Left lung (tissue), 4 donors: ENCODE measurements at regions not wholly inside any gene's neighbourhood (a gene's known extent, or its start where the extent isn't known, plus 50 kb on each side); places are given as distances from the start of the nearest gene placed in this dataset.

Experiments used
- ATAC-seq: fragments of 200-7000 bp; cut with Tn5 transposase; one replicate; pipeline ENCODE4 v1.9.1; 2020; ENCODE audit warnings: moderate library complexity
- DNase-seq, 4 donors: peaks; one replicate each; pipeline ENCODE4 v3.0.0-alpha.2; 2013 to 2020
- H3K27ac ChIP-seq, 2 donors: fragments of 200-600 bp; sonication (generic) in 1 of 2; one replicate each; pipeline versions ENCODE4 v1.5.0 to v1.8.0; 2020 to 2021
- H3K27me3 ChIP-seq, 2 donors: fragments of 200-600 bp; sonication (generic) in 1 of 2; one replicate each; pipeline versions ENCODE4 v1.5.0 to v1.8.0; 2020 to 2021
- H3K36me3 ChIP-seq, 2 donors: fragments of 200-600 bp; sonication (generic) in 1 of 2; one replicate each; pipeline versions ENCODE4 v1.5.0 to v1.8.0; 2020 to 2021
- H3K4me1 ChIP-seq, 2 donors: fragments of 200-600 bp; one replicate each; pipeline ENCODE4 v1.8.0; 2021
- H3K4me3 ChIP-seq, 2 donors: fragments of 200-600 bp; sonication (generic) in 1 of 2; one replicate each; pipeline versions ENCODE4 v1.5.0 to v1.8.0; 2020 to 2021; ENCODE audit warnings: mild to moderate bottlenecking in 1 of 2
- H3K9me3 ChIP-seq, 2 donors: fragments of 200-600 bp; sonication (generic) in 1 of 2; one replicate each; pipeline versions ENCODE4 v1.5.0 to v1.8.0; 2020 to 2021
- intact Hi-C, 2 donors: fragments of 100-400 bp; cut with DNase I; formaldehyde crosslinking; loops; one replicate each; pipeline versions ENCODE4 v1.11.2 to v1.14.2; 2022
- TF ChIP-seq, protein P1 (sequence below), 2 donors: fragments of 200-600 bp; sonication (generic) in 1 of 2; IDR thresholded peaks; one replicate each; pipeline versions ENCODE4 v1.5.0 to v1.8.0; 2021; ENCODE audit warnings: antibody characterized with exemption in 2 of 2
- donor health status: DM: no; HTN: yes; CAD: no.
- donor health status: DM: no; HTN: no; CAD: no.

- H3K4me3 ChIP-seq, result no peak overlapping the region
- ATAC-seq (no peak), DNase-seq (no peak)
- H3K9me3 ChIP-seq, result no peaks in the 10 kb centered on the region
- H3K27ac ChIP-seq, result no peak overlapping the region
- intact Hi-C loops, result no loop called here
- no peaks in the 10 kb centered on the region for H3K36me3 ChIP-seq
- peaks cover 0 to 20% of the 10 kb centered on the region in 2 donors for H3K4me1 ChIP-seq
- TF ChIP-seq, protein P1, sequence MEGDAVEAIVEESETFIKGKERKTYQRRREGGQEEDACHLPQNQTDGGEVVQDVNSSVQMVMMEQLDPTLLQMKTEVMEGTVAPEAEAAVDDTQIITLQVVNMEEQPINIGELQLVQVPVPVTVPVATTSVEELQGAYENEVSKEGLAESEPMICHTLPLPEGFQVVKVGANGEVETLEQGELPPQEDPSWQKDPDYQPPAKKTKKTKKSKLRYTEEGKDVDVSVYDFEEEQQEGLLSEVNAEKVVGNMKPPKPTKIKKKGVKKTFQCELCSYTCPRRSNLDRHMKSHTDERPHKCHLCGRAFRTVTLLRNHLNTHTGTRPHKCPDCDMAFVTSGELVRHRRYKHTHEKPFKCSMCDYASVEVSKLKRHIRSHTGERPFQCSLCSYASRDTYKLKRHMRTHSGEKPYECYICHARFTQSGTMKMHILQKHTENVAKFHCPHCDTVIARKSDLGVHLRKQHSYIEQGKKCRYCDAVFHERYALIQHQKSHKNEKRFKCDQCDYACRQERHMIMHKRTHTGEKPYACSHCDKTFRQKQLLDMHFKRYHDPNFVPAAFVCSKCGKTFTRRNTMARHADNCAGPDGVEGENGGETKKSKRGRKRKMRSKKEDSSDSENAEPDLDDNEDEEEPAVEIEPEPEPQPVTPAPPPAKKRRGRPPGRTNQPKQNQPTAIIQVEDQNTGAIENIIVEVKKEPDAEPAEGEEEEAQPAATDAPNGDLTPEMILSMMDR (IDR thresholded peaks at IDR 0.05), result no peak
- H3K27me3 ChIP-seq, result no peaks in the 10 kb centered on the region
These were observed 70.0 kb upstream of the TOP1 start for GRCh38 chr20:40958598-40958997.

- H3K9me3 ChIP-seq, result no peaks in the 10 kb centered on the region
- ATAC-seq (no peak), DNase-seq (no peak)
- no peaks in the 10 kb centered on the region for H3K36me3 ChIP-seq
- H3K27ac ChIP-seq, result no peak overlapping the region
- peaks cover 0 to 20% of the 10 kb centered on the region in 2 donors for H3K4me1 ChIP-seq
- H3K27me3 ChIP-seq, result no peaks in the 10 kb centered on the region
- H3K4me3 ChIP-seq, result no peak overlapping the region
- intact Hi-C loops, result no loop called here
- TF ChIP-seq, protein P1 (IDR thresholded peaks at IDR 0.05), result no peak
These were observed 69.1 kb upstream of the TOP1 start for GRCh38 chr20:40959325-40960092.

GRCh38 chr20:40960101-40960500 lies 68.5 kb upstream of the TOP1 start:
- Histone ChIP-seq H3K27me3 (no peaks in the 10 kb centered on the region), H3K36me3 (no peaks in the 10 kb centered on the region), H3K9me3 (no peaks in the 10 kb centered on the region), H3K4me1 (peaks cover 0 to 20% of the 10 kb centered on the region in 2 donors), H3K4me3 (no peak overlapping the region), H3K27ac (no peak overlapping the region)
- TF ChIP-seq, protein P1 (IDR thresholded peaks at IDR 0.05), result no peak
- ATAC-seq, result no peak
- intact Hi-C loops, result no loop called here
- no peak for DNase-seq

DNA sequence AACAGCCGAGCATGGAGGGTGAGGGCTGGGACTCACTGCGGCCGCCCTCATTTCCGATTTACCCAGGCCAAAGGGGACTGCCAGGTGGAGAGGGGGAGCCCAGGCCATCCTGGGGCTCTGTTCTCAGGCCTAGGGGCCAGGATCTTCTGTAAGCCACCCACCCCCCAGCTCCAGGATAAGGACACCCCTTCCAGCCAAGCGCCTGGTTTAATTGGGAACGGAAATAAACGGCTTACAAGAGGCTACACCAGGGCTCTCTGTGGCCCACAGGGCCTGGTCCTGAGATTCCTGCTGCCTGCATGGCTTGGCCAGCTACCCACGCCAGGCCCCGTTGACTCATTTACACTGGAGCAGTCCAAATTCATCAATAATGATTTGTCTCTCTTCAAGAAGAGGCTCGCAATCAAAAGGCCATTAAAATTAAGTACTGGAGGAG lies 68.1 kb upstream of the TOP1 start:
- Histone ChIP-seq H3K4me3 (no peak overlapping the region), H3K9me3 (no peaks in the 10 kb centered on the region), H3K36me3 (no peaks in the 10 kb centered on the region), H3K27me3 (no peaks in the 10 kb centered on the region), H3K4me1 (peaks cover 0 to 20% of the 10 kb centered on the region in 2 donors), H3K27ac (no peak overlapping the region)
- intact Hi-C loops, result no loop called here
- ATAC-seq (no peak), DNase-seq (no peak)
- TF ChIP-seq, protein P1 (IDR thresholded peaks at IDR 0.05), result no peak

DNA sequence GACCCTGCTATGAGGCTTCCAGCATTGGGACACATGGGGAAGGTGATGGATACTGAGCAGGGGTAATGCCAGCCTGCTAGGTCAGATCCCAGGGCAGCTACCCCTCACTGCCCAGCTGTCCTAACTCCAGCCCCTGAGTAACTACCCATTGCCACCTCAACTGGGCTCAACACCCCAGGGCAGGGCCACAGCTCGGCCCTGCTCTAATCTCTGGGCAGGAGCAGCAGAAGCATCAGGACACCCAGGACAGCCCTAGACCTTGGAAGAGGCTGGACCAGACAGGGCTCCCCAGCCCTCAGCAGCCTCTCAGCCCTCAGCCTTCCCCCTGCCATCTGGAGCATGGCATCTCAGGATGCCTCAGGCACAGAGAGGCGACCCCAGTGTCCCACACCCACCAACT lies 67.4 kb upstream of the TOP1 start:
- intact Hi-C loops, result no loop called here
- Histone ChIP-seq H3K4me3 (no peak overlapping the region), H3K36me3 (no peaks in the 10 kb centered on the region), H3K4me1 (peaks cover 0 to 20% of the 10 kb centered on the region in 2 donors), H3K27me3 (no peaks in the 10 kb centered on the region), H3K9me3 (no peaks in the 10 kb centered on the region), H3K27ac (no peak overlapping the region)
- no peak for DNase-seq
- TF ChIP-seq, protein P1 (IDR thresholded peaks at IDR 0.05), result no peak
- no peak for ATAC-seq
